Keratinocyte (primary cell): ENCODE measurements at regions not wholly inside any gene's neighbourhood (a gene's known extent, or its start where the extent isn't known, plus 50 kb on each side); places are given as distances from the start of the nearest gene placed in this dataset.

Experiments
- DNase-seq: peaks from one replicate; pipeline ENCODE4 v3.0.0-alpha.2; 2011; ENCODE audit warnings: low read depth, missing footprints, low spot score
- FAIRE-seq: peaks from 2 replicates; lab custom pipeline; 2011; peaks lifted over from hg19 to GRCh38; lab: Jason Lieb, UNC
- H2AFZ ChIP-seq: 2 replicates; pipeline ENCODE4 v1.6.0; 2012; ENCODE audit warnings: low read length, control low read depth, inconsistent platforms; ENCODE audit not compliant: control insufficient read depth
- H3K27ac ChIP-seq: 2 replicates; pipeline ENCODE4 v1.5.1; 2011; ENCODE audit warnings: low read length; ENCODE audit not compliant: control insufficient read depth, insufficient read depth
- H3K27me3 ChIP-seq: 3 replicates; pipeline ENCODE4 v1.6.0; 2011; ENCODE audit warnings: low read length; ENCODE audit not compliant: control insufficient read depth, insufficient read depth; ENCODE audit errors: extremely low read depth
- H3K36me3 ChIP-seq, 2 experiments: 2 replicates in 1 of 2; 3 replicates in 1 of 2; pipeline ENCODE4 v1.5.1; 2011; ENCODE audit warnings: low read length in 2 of 2, mild to moderate bottlenecking in 1 of 2; ENCODE audit not compliant: control insufficient read depth in 2 of 2, insufficient read depth in 2 of 2; ENCODE audit errors: extremely low read depth in 1 of 2
- H3K4me1 ChIP-seq: 3 replicates; pipeline ENCODE4 v1.5.1; 2011; ENCODE audit warnings: low read length; ENCODE audit not compliant: control insufficient read depth, insufficient read depth; ENCODE audit errors: extremely low read depth
- H3K4me2 ChIP-seq: 3 replicates; pipeline ENCODE4 v1.6.0; 2011; ENCODE audit warnings: low read depth, low read length; ENCODE audit not compliant: control insufficient read depth, insufficient read depth; ENCODE audit errors: extremely low read depth
- H3K4me3 ChIP-seq, 3 experiments: fragments of 200-600 bp in 1 of 3; sonication (generic) in 1 of 3; 2 replicates in 2 of 3; 3 replicates in 1 of 3; pipeline ENCODE4 v1.5.1; 2011 to 2016; ENCODE audit warnings: low read length in 3 of 3, mild to moderate bottlenecking in 3 of 3, control low read depth in 2 of 3, inconsistent platforms in 1 of 3, low read depth in 1 of 3, mixed read lengths in 1 of 3, mixed run types in 1 of 3, moderate library complexity in 1 of 3; ENCODE audit not compliant: control insufficient read depth in 2 of 3, insufficient read depth in 2 of 3; ENCODE audit errors: extremely low read depth in 1 of 3
- H3K79me2 ChIP-seq: 2 replicates; pipeline ENCODE4 v1.6.0; 2012; ENCODE audit warnings: low read length; ENCODE audit not compliant: control insufficient read depth, insufficient read depth
- H3K9ac ChIP-seq: 3 replicates; pipeline ENCODE4 v1.6.0; 2011; ENCODE audit warnings: low read length; ENCODE audit not compliant: control insufficient read depth, insufficient read depth; ENCODE audit errors: extremely low read depth
- H3K9me1 ChIP-seq: 3 replicates; pipeline ENCODE4 v1.6.0; 2011; ENCODE audit warnings: low read length; ENCODE audit not compliant: control insufficient read depth, insufficient read depth; ENCODE audit errors: extremely low read depth
- H3K9me3 ChIP-seq: 2 replicates; pipeline ENCODE4 v1.5.1; 2012; ENCODE audit warnings: low read depth, low read length; ENCODE audit not compliant: control insufficient read depth
- H4K20me1 ChIP-seq: 3 replicates; pipeline ENCODE4 v1.6.0; 2011; ENCODE audit warnings: low read length; ENCODE audit not compliant: control insufficient read depth, insufficient read depth; ENCODE audit errors: extremely low read depth
- CTCF ChIP-seq, 3 experiments: IDR thresholded peaks in 1 of 3; conservative IDR thresholded peaks in 1 of 3; optimal IDR thresholded peaks in 1 of 3; 2 replicates in 2 of 3; 3 replicates in 1 of 3; pipeline versions ENCODE3 to v1.5.1; 2011; ENCODE audit warnings: low read length in 3 of 3, mild to moderate bottlenecking in 3 of 3, moderate library complexity in 2 of 3, control low read depth in 1 of 3, inconsistent platforms in 1 of 3; ENCODE audit not compliant: insufficient read depth in 2 of 3; ENCODE audit errors: extremely low read depth in 1 of 3
- EZH2 ChIP-seq: IDR thresholded peaks from one replicate; pipeline ENCODE4 v1.6.1; 2012; ENCODE audit warnings: inconsistent platforms, mild to moderate bottlenecking, low read length, moderate library complexity
- dilution Hi-C: fragments of 300-500 bp; cut with MboI; formaldehyde crosslinking; loops from one replicate; pipeline ENCODE4 v1.7.0; 2020; ENCODE audit warnings: low sequenced_read_pairs; ENCODE audit not compliant: extremely low pct_ligation_motif_present

- H3K79me2 ChIP-seq: no peaks in the 10 kb centered on the region
- H2AFZ ChIP-seq: no peak overlapping the region
- dilution Hi-C loops: no loop called here
- DNase-seq (no peak), FAIRE-seq (no peak)
- no peaks in the 10 kb centered on the region for H3K4me1 ChIP-seq
- H3K9me1 ChIP-seq: no peaks in the 10 kb centered on the region
- H3K27ac ChIP-seq: no peak overlapping the region
- peaks cover 1% of the 10 kb centered on the region for H3K9me3 ChIP-seq
- no peak overlapping the region for H3K4me3 ChIP-seq
- H3K4me2 ChIP-seq: no peak overlapping the region
- H3K27me3 ChIP-seq: no peaks in the 10 kb centered on the region
- TF ChIP-seq CTCF (optimal IDR thresholded peaks at IDR 0.05 in 1 of 3, IDR thresholded peaks at IDR 0.05 in 1 of 3, conservative IDR thresholded peaks at IDR 0.05 in 1 of 3; ENCODE audit: extremely low read depth in 1 of 3, insufficient read depth in 2 of 3, low read length in 3 of 3) (no peak), EZH2 (no peak)
- no peaks in the 10 kb centered on the region for H3K36me3 ChIP-seq
- no peaks in the 10 kb centered on the region for H4K20me1 ChIP-seq
- H3K9ac ChIP-seq: no peak overlapping the region
Observed at GRCh38 chr2:5330961-5331360, 361.2 kb upstream of the SOX11 start.

GRCh38 chr2:5332925-5333324, 359.3 kb upstream of the SOX11 start:
- H2AFZ ChIP-seq: no peak overlapping the region
- dilution Hi-C loops: no loop called here
- no peaks in the 10 kb centered on the region for H3K27me3 ChIP-seq
- no peaks in the 10 kb centered on the region for H3K36me3 ChIP-seq
- DNase-seq: no peak
- H3K4me3 ChIP-seq: no peak overlapping the region
- FAIRE-seq: no peak
- H3K79me2 ChIP-seq: no peaks in the 10 kb centered on the region
- no peaks in the 10 kb centered on the region for H3K4me1 ChIP-seq
- H3K9ac ChIP-seq: no peak overlapping the region
- peaks cover 1% of the 10 kb centered on the region for H3K9me3 ChIP-seq
- H3K4me2 ChIP-seq: no peak overlapping the region
- no peaks in the 10 kb centered on the region for H3K9me1 ChIP-seq
- no peaks in the 10 kb centered on the region for H4K20me1 ChIP-seq
- no peak overlapping the region for H3K27ac ChIP-seq
- TF ChIP-seq EZH2 (no peak), CTCF (optimal IDR thresholded peaks at IDR 0.05 in 1 of 3, IDR thresholded peaks at IDR 0.05 in 1 of 3, conservative IDR thresholded peaks at IDR 0.05 in 1 of 3; ENCODE audit: extremely low read depth in 1 of 3, insufficient read depth in 2 of 3, low read length in 3 of 3) (no peak)
